ENCODE measurements at regions not wholly inside any gene's neighbourhood (a gene's known extent, or its start where the extent isn't known, plus 50 kb on each side); places are given as distances from the start of the nearest gene placed in this dataset.

- peaks cover 5% of the 10 kb centered on the region for H3K4me1 Mint-ChIP-seq (ENCODE audit: unreplicated experiment)
- no peak overlapping the region for H3K27ac Mint-ChIP-seq (ENCODE audit: unreplicated experiment)
- no peak overlapping the region for H3K4me3 Mint-ChIP-seq (ENCODE audit: unreplicated experiment)
- TF ChIP-seq CTCF (IDR thresholded peaks at IDR 0.05; ENCODE audit: unreplicated experiment), result no peak
- peaks cover 2% of the 10 kb centered on the region for H3K27me3 Mint-ChIP-seq (ENCODE audit: unreplicated experiment)
- no peaks in the 10 kb centered on the region for H3K9me3 Mint-ChIP-seq (ENCODE audit: unreplicated experiment)
- DNase-seq (ENCODE audit: low spot score), result no peak
- peaks cover 22% of the 10 kb centered on the region for H3K36me3 Mint-ChIP-seq (ENCODE audit: low read depth, unreplicated experiment)
These were observed 126.1 kb downstream of the NAV1 start for GRCh38 chr1:201665036-201665435.

GRCh38 chr1:201666102-201666501 lies 127.2 kb downstream of the NAV1 start:
- peaks cover 22% of the 10 kb centered on the region for H3K36me3 Mint-ChIP-seq (ENCODE audit: low read depth, unreplicated experiment)
- peaks cover 2% of the 10 kb centered on the region for H3K27me3 Mint-ChIP-seq (ENCODE audit: unreplicated experiment)
- H3K27ac Mint-ChIP-seq (ENCODE audit: unreplicated experiment), result no peak overlapping the region
- DNase-seq (ENCODE audit: low spot score), result no peak
- H3K9me3 Mint-ChIP-seq (ENCODE audit: unreplicated experiment), result no peaks in the 10 kb centered on the region
- no peak overlapping the region for H3K4me3 Mint-ChIP-seq (ENCODE audit: unreplicated experiment)
- H3K4me1 Mint-ChIP-seq (ENCODE audit: unreplicated experiment), result peaks cover 5% of the 10 kb centered on the region
- no peak for TF ChIP-seq CTCF (IDR thresholded peaks at IDR 0.05; ENCODE audit: unreplicated experiment)

- H3K9me3 Mint-ChIP-seq (ENCODE audit: unreplicated experiment), result no peaks in the 10 kb centered on the region
- DNase-seq (ENCODE audit: low spot score), result no peak
- peaks cover 2% of the 10 kb centered on the region for H3K27me3 Mint-ChIP-seq (ENCODE audit: unreplicated experiment)
- H3K4me3 Mint-ChIP-seq (ENCODE audit: unreplicated experiment), result no peak overlapping the region
- peaks cover 22% of the 10 kb centered on the region for H3K36me3 Mint-ChIP-seq (ENCODE audit: low read depth, unreplicated experiment)
- peaks cover 5% of the 10 kb centered on the region for H3K4me1 Mint-ChIP-seq (ENCODE audit: unreplicated experiment)
- no peak for TF ChIP-seq CTCF (IDR thresholded peaks at IDR 0.05; ENCODE audit: unreplicated experiment)
- no peak overlapping the region for H3K27ac Mint-ChIP-seq (ENCODE audit: unreplicated experiment)
These were observed 127.7 kb downstream of the NAV1 start for GRCh38 chr1:201666645-201667044.

DNA sequence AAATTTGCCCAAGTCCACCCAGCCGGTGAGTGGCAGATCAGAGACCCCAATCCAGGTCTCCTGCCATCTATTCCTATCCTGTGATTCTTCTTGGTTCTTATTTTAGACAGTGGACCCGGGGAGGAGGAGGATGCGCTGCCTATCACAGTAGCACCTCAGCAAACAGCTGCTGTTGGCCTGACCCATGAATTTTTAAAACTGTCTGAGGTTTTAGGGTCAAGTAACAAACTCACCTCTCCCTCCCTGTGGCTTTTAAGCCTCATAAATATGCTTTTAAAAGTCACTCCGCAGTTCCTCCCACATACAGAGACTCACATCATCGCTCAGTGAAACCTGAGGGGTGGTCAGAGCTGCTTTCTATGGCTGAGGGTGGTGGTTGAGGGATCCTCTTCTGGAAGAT lies 128.6 kb downstream of the NAV1 start:
- H3K27me3 Mint-ChIP-seq (ENCODE audit: unreplicated experiment), result peaks cover 5% of the 10 kb centered on the region
- no peaks in the 10 kb centered on the region for H3K9me3 Mint-ChIP-seq (ENCODE audit: unreplicated experiment)

DNA sequence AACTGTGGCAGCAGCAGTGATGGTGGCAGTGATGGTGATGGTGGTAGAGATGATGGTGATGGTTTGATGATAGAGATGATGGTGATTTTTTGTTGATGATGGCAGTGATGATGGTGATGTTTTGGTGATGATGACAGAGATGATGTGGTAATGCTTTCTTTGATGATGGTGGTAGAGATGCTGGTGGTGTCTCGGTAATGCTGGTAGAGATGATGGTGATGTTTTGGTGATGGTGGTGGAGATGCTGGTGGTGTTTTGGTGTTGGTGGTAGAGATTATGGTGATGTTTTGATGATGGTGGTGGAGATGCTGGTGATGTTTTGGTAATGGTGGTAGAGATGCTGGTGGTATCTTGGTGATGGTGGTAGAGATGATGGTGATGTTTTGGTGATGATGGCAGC lies 131.6 kb downstream of the NAV1 start:
- Mint-ChIP-seq H3K4me3 (ENCODE audit: unreplicated experiment) (no peak overlapping the region), H3K36me3 (ENCODE audit: low read depth, unreplicated experiment) (peaks cover 15% of the 10 kb centered on the region), H3K27me3 (ENCODE audit: unreplicated experiment) (peaks cover 3% of the 10 kb centered on the region), H3K9me3 (ENCODE audit: unreplicated experiment) (no peaks in the 10 kb centered on the region), H3K4me1 (ENCODE audit: unreplicated experiment) (peaks cover 6% of the 10 kb centered on the region), H3K27ac (ENCODE audit: unreplicated experiment) (no peak overlapping the region)
- TF ChIP-seq CTCF (IDR thresholded peaks at IDR 0.05; ENCODE audit: unreplicated experiment), result no peak
- no peak for DNase-seq (ENCODE audit: low spot score)

More for the DNA sequence above, 128.6 kb downstream of the NAV1 start:
- no peak overlapping the region for H3K4me3 Mint-ChIP-seq (ENCODE audit: unreplicated experiment)
- H3K36me3 Mint-ChIP-seq (ENCODE audit: low read depth, unreplicated experiment), result peaks cover 22% of the 10 kb centered on the region
- TF ChIP-seq CTCF (IDR thresholded peaks at IDR 0.05; ENCODE audit: unreplicated experiment), result no peak
- DNase-seq (ENCODE audit: low spot score), result no peak
- peaks cover 5% of the 10 kb centered on the region for H3K4me1 Mint-ChIP-seq (ENCODE audit: unreplicated experiment)
- no peak overlapping the region for H3K27ac Mint-ChIP-seq (ENCODE audit: unreplicated experiment)
